NOMO-1 (cell line): ENCODE measurements at regions not wholly inside any gene's neighbourhood (a gene's known extent, or its start where the extent isn't known, plus 50 kb on each side); places are given as distances from the start of the nearest gene placed in this dataset.
A peak's percentile ranks its signal among the peaks of the same experiment; 100 is the strongest.
"Not testable (repeated sequence)": the region's sequence is repeated elsewhere in the genome, so short reads cannot be mapped to it uniquely, and the experiment has no call there.

Experiments
- DNase-seq, 2 experiments: peaks; one replicate each; lab custom pipeline; 2025; ENCODE audit not compliant: unreplicated experiment in 2 of 2; lab: John Stamatoyannopoulos, UW

- DNase-seq = peak; percentile 9 to 19
Observed at GRCh38 chr16:87160701-87161337, 156.4 kb downstream of the C16orf95 start.

- DNase-seq = not testable (repeated sequence)
Observed at GRCh38 chr16:87161410-87161809, 155.8 kb downstream of the C16orf95 start.

GRCh38 chr16:87161822-87162676, 155.1 kb downstream of the C16orf95 start:
- DNase-seq = peak in 1 of 2 experiments; percentile 47

GRCh38 chr16:87162799-87163198, 154.4 kb downstream of the C16orf95 start:
- DNase-seq = not testable (repeated sequence)

DNA sequence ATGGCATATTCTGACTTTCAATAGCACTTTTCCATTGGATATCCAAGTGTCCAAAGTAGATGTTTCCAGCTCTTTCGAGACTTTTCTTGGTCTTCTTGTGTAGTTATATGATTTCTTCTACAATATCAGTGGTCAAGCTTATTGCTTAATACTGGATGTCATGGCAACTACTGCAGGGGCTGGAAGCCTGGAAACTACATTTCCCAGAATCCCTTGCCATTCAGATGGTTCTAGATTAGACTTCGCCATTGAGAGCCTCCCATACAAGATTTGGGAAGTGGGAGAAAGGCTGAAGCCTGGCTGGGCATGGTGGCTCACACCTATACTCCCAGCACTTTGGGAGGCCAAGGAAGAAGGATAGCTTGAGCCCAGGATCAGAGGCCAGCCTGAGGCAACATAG, 153.6 kb downstream of the C16orf95 start:
- peak in 1 of 2 experiments; percentile 25 for DNase-seq

- no peak for DNase-seq
Observed at GRCh38 chr16:87165151-87165550, 152.0 kb downstream of the C16orf95 start.

GRCh38 chr16:87165885-87166284, 151.3 kb downstream of the C16orf95 start:
- no peak for DNase-seq

- DNase-seq = no peak
Observed at GRCh38 chr16:87166321-87166720, 150.9 kb downstream of the C16orf95 start.

- no peak for DNase-seq
Observed at GRCh38 chr16:87166934-87167333, 150.3 kb downstream of the C16orf95 start.

DNA sequence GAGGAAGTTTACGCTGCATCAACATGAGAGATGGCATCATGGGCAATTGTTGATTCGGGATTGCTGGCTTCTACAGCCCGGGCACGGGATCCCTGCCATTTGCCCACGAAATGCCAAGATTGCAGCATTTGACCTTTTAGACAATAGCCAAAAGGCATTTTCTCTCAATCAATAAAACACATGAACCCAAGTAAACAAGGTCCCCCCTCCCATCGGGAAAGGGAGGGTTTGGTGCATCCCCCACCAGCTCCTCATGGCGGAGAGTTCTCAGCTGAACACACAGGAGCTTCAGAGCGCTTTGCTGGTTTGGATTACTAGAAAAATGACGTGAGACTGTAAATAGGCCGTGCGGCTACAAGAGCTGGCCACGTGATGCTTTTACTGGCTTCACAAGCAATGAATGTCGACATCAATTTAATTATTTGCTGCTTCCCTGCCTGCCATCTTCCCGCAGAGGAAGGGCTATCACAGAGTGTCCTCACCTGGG, 147.6 kb downstream of the C16orf95 start:
- no peak for DNase-seq

DNA sequence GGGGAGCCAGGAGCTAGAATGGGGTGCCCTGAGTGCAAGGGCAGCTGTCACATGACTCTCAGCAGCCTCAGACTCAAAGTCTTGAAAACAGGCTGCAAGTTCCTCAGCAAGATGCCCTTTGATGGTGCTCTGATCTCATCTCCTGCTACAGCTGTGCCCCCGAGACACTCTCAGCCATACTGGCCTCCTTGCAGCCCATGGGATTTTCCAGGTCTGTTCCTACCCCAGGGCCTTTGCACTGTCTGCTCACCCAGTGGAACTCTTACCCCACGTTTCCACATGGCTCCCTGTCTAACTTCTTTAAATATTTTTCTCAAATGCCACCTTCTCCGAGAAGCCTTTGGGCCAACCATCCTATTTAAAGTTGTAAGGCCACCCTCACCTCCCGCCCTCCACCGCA, 146.9 kb downstream of the C16orf95 start:
- no peak for DNase-seq

DNA sequence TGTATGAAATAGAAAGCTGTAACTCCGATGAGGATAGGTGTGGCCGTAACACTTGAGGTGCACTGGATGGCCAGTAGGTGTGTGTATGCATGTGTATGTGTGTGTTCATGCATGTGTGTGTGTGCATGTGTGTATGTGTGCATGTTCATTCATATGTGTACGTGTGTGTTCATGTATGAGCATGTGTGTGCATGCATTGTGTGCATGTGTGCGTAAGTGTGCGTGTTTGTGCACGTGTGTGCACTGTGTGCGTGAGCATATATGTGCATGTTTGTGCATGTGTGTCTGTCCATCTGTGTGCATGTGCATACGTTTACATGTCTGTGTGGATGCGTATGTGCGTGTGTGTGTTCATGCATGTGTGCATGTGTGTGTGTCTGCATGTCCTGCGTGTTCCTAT, 145.5 kb downstream of the C16orf95 start:
- DNase-seq = no peak

- no peak for DNase-seq
Observed at GRCh38 chr16:87172632-87173031, 144.6 kb downstream of the C16orf95 start.

DNA sequence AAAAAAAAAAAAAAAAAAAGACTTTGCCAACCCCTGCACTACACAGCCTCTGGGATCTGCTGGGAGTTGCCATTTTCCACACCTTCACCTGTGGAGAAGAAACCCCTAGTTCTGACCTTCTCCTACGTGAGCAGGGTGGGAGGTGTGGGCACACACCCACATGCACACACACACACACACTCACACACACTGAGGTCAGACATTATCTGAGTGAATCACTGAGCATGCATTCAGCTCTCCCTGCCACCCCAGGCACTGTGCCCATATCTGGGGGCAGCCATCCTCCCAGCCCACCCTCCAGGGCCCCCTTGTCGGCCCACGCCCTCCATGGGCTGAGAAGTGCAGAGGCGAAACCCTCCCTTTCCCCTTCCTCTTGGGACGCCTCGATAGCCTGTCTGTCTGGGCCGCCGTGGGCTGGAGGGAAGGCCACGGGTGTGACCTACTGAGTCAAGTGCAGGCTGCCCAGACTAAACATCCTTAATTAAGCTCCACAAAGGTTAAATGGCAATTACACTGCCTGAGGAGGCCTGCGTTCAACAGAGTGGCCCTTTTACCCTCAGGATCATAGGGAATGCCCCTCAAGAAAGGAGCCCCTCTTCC, 143.8 kb downstream of the C16orf95 start:
- no peak for DNase-seq

GRCh38 chr16:87174061-87174460, 143.1 kb downstream of the C16orf95 start:
- no peak for DNase-seq

DNA sequence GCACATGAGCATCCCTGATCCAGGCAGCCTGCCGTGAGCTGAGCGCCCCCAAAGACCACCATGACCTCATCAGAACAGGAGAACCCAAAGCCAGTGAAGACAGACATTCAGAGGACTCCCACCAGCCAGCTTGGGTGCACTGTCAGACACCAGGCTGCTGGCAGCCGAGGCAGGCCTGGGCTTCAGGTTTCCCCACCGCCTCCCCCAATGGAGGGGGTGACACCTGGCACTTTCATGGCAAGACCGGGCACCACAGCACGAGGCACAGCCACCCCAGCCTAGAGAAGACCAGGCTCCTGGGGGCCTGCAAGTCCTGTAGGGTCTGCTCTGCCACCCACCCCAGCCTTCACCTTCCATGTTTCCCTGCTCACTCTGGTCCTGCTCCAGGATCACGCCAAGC, 140.5 kb downstream of the C16orf95 start:
- DNase-seq = no peak

DNA sequence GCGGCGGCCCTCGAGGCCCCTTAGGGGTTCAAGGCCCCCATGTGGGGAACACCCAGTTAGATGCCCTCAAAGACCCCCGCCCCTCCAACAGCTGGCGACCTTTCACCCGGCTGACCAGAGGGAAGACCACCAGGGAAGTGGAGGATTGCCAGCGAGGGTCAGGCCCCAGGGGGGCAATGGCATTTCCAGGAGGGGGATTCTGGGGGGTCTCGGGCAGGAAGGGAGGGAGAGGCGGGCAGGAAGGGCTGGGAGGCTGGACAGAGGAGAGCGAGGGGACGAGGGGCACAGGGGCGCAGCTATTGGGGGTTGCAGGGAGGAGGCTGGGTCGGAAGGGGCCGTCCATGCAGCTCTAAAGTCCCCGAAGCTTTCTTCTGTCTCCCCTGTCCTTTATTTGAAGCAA, 139.5 kb downstream of the C16orf95 start:
- no peak for DNase-seq

- DNase-seq = no peak
Observed at GRCh38 chr16:87178177-87178863, 138.9 kb downstream of the C16orf95 start.

GRCh38 chr16:87178977-87179376, 138.2 kb downstream of the C16orf95 start:
- DNase-seq = no peak

- DNase-seq = no peak
Observed at GRCh38 chr16:87180069-87180468, 137.1 kb downstream of the C16orf95 start.

- DNase-seq = no peak
Observed at GRCh38 chr16:87182759-87183158, 134.4 kb downstream of the C16orf95 start.
